AG04450 (cell line): ENCODE measurements at regions not wholly inside any gene's neighbourhood (a gene's known extent, or its start where the extent isn't known, plus 50 kb on each side); places are given as distances from the start of the nearest gene placed in this dataset.

Source experiments
- CTCF ChIA-PET: fragments of 300-600, 350-600 bp; formaldehyde crosslinking; extraction: SDS; loops from one replicate; lab custom pipeline; 2022; ENCODE audit warnings: antibody characterized with exemption, inconsistent platforms; lab: Charles Lee
- POLR2A ChIA-PET: fragments of 350-600 bp; formaldehyde crosslinking; extraction: SDS; loops from one replicate; lab custom pipeline; 2021; ENCODE audit warnings: antibody characterized with exemption, inconsistent platforms; lab: Yijun Ruan, JAX
- DNase-seq: peaks from one replicate; pipeline ENCODE4 v3.0.0-alpha.2; 2011; ENCODE audit warnings: low read depth, low spot score
- H3K27ac ChIP-seq: one replicate; pipeline ENCODE4 v1.5.1; 2012; ENCODE audit warnings: low read depth, low read length, control low read depth
- H3K27me3 ChIP-seq: one replicate; pipeline ENCODE4 v1.6.0; 2012; ENCODE audit warnings: low read length; ENCODE audit not compliant: control insufficient read depth, insufficient read depth
- H3K4me3 ChIP-seq: 2 replicates; pipeline ENCODE4 v1.5.1; 2011; ENCODE audit warnings: mild to moderate bottlenecking, low read depth, low read length, control low read depth
- H3K9me3 ChIP-seq: 2 replicates; pipeline ENCODE4 v1.5.1; 2012; ENCODE audit warnings: low read length; ENCODE audit not compliant: control insufficient read depth, insufficient read depth
- CTCF ChIP-seq: IDR thresholded peaks from 2 replicates; pipeline ENCODE4 v1.5.1; 2011; ENCODE audit warnings: low read depth, low read length, control low read depth, inconsistent platforms

GRCh38 chr7:94205529-94205928 lies 189.2 kb upstream of the COL1A2 start:
- no peaks in the 10 kb centered on the region for H3K9me3 ChIP-seq
- H3K27ac ChIP-seq = no peak overlapping the region
- CTCF ChIA-PET = interaction anchor here (0.6 to 1.5 kb wide), 4 partner anchors 17 to 1306 kb away, joined by 3 to 6 read pairs (median 5); no protein-coding TSS in a partner anchor
- POLR2A ChIA-PET = no interaction called here
- H3K27me3 ChIP-seq = no peaks in the 10 kb centered on the region
- TF ChIP-seq CTCF = no peak
- no peak overlapping the region for H3K4me3 ChIP-seq
- DNase-seq = no peak

- TF ChIP-seq CTCF = no peak
- Histone ChIP-seq H3K4me3 (no peak overlapping the region), H3K9me3 (no peaks in the 10 kb centered on the region), H3K27me3 (no peaks in the 10 kb centered on the region), H3K27ac (no peak overlapping the region)
- CTCF ChIA-PET = interaction anchor here (0.6 to 1.5 kb wide), 5 partner anchors 16 to 1305 kb away, joined by 3 to 6 read pairs (median 5); no protein-coding TSS in a partner anchor
- DNase-seq = no peak
- POLR2A ChIA-PET = interaction anchor here (0.6 kb wide), 1 partner anchor 37 kb away, joined by 3 read pairs; no protein-coding TSS in a partner anchor
Observed at GRCh38 chr7:94206295-94206694, 188.4 kb upstream of the COL1A2 start.

GRCh38 chr7:94212160-94212559 lies 182.5 kb upstream of the COL1A2 start:
- Histone ChIP-seq H3K4me3 (no peak overlapping the region), H3K27ac (no peak overlapping the region), H3K27me3 (no peaks in the 10 kb centered on the region), H3K9me3 (no peaks in the 10 kb centered on the region)
- ChIA-PET POLR2A (no interaction called here), CTCF (interaction anchor here (1.0 kb wide), 1 partner anchor 125 kb away, joined by 3 read pairs; no protein-coding TSS in a partner anchor)
- TF ChIP-seq CTCF = no peak
- DNase-seq = no peak

GRCh38 chr7:94216944-94217461 lies 177.7 kb upstream of the COL1A2 start:
- no peak overlapping the region for H3K4me3 ChIP-seq
- TF ChIP-seq CTCF = no peak
- CTCF ChIA-PET = interaction anchor here (0.7 to 1.2 kb wide), 3 partner anchors 22 to 418 kb away, joined by 3 to 4 read pairs (median 3); no protein-coding TSS in a partner anchor
- H3K27ac ChIP-seq = no peak overlapping the region
- no peaks in the 10 kb centered on the region for H3K9me3 ChIP-seq
- H3K27me3 ChIP-seq = no peaks in the 10 kb centered on the region
- DNase-seq = no peak
- POLR2A ChIA-PET = no interaction called here

- Histone ChIP-seq H3K27me3 (no peaks in the 10 kb centered on the region), H3K9me3 (no peaks in the 10 kb centered on the region), H3K4me3 (no peak overlapping the region), H3K27ac (no peak overlapping the region)
- POLR2A ChIA-PET = no interaction called here
- no peak for TF ChIP-seq CTCF
- CTCF ChIA-PET = interaction anchor here (0.6 to 1.2 kb wide), 4 partner anchors 130 to 1504 kb away, joined by 3 to 10 read pairs (median 4); no protein-coding TSS in a partner anchor
- no peak for DNase-seq
Observed at GRCh38 chr7:94217766-94218165, 176.9 kb upstream of the COL1A2 start.
